ENCODE measurements at regions not wholly inside any gene's neighbourhood (a gene's known extent, or its start where the extent isn't known, plus 50 kb on each side); places are given as distances from the start of the nearest gene placed in this dataset.
"Not testable (repeated sequence)": the region's sequence is repeated elsewhere in the genome, so short reads cannot be mapped to it uniquely, and the experiment has no call there.

DNA sequence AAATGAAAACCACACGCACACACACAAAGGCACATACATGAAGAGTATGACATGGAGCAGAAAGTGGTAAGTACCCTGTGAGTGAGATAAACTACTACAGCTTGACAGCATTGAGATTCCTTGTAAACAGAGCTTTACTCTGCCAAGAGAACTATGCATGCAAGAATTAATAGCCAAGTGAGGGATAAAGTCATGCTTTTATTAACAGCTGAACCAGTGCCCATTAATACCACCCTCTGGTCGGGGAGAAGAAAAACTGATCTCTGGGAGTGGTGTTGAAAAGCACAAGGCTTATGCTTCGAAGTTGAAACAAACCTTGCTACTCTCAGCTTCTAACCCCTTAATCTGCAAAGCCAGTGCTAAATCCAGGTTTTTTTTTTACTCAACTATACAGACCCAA, 95.9 kb upstream of the C1QTNF7 start:
- Histone ChIP-seq H3K4me3 (no peak overlapping the region), H3K9me3 (no peaks in the 10 kb centered on the region), H3K36me3 (no peaks in the 10 kb centered on the region), H3K27me3 (no peaks in the 10 kb centered on the region), H3K4me1 (peaks cover 0 to 5% of the 10 kb centered on the region in 2 donors), H3K27ac (no peak overlapping the region)
- intact Hi-C loops (cut with DNase I) = no loop called here
- no peak for TF ChIP-seq CTCF (IDR thresholded peaks at IDR 0.05)
- no peak for DNase-seq (ENCODE audit: low spot score in 2 of 2)

DNA sequence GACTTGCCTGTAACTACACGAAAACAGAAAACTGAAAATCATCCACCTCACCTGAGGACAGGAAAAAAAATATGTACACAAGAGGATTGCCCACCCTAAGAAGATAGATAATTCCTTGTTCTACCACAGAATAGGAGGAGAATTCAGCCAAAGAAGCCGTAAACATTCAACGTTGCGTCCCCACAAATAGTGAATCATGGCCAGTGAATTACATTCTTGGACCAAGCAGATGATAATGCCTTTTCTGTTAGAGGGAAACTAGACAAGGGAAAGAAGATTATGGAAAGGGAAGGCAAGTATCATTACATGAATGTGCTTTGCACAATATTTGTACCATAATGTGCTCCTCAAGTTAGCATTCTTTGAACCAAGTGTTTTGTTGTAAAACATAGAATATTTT, 95.5 kb upstream of the C1QTNF7 start:
- no peaks in the 10 kb centered on the region for H3K27me3 ChIP-seq
- DNase-seq (ENCODE audit: low spot score in 2 of 2) = no peak
- H3K27ac ChIP-seq = no peak overlapping the region
- no peaks in the 10 kb centered on the region for H3K9me3 ChIP-seq
- intact Hi-C loops (cut with DNase I) = no loop called here
- H3K36me3 ChIP-seq = no peaks in the 10 kb centered on the region
- H3K4me1 ChIP-seq = peaks cover 0 to 8% of the 10 kb centered on the region in 2 donors
- no peak for TF ChIP-seq CTCF (IDR thresholded peaks at IDR 0.05)
- no peak overlapping the region for H3K4me3 ChIP-seq

DNA sequence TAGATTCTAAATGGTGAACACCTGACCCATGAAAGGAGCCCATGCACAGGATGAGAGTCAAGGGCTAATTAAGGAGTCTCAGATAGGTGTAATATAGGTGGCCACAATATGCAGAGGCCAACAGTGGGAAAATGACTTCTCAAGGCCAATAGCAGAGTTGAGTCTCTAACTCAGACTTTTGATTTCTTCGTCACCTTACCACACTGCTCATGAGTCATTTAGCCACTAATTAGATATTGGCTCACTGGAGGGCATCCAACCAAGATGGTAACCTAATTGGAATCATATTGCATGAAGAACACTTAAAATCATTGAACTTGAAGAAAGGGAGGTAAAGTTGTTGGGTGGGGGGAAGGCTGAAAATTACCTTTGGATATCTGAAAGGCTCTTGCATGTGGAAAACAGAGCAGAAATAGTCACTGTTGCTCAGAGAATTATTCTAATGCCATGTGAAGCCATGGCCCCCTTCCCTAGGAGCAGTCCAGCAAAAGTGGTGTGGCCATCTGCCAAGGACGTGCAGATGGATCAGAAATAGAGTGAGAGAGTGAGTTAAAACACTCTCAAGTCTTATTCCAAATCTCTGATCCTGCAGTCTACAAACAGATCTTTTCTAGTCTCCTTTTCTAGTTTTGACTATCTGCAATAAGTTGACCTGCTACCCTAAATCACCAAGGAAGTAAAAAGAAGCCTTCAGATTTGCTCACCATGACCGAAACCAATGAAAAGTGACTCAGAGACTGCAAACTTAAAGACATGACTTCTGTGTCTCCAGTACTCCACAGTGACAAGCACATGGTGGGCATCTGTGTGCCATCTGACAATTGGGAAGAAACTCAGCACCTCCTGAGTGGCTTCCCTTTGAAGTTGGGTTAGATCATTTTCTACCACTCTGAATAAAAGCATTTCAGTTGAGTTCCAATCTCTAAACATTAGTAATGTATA, 93.9 kb upstream of the C1QTNF7 start:
- H3K4me1 ChIP-seq = peaks cover 0 to 12% of the 10 kb centered on the region in 2 donors
- DNase-seq (ENCODE audit: low spot score in 2 of 2) = no peak
- no peaks in the 10 kb centered on the region for H3K36me3 ChIP-seq
- no peaks in the 10 kb centered on the region for H3K27me3 ChIP-seq
- no peak overlapping the region for H3K4me3 ChIP-seq
- H3K9me3 ChIP-seq = no peaks in the 10 kb centered on the region
- intact Hi-C loops (cut with DNase I) = no loop called here
- H3K27ac ChIP-seq = no peak overlapping the region
- TF ChIP-seq CTCF (IDR thresholded peaks at IDR 0.05) = no peak

DNA sequence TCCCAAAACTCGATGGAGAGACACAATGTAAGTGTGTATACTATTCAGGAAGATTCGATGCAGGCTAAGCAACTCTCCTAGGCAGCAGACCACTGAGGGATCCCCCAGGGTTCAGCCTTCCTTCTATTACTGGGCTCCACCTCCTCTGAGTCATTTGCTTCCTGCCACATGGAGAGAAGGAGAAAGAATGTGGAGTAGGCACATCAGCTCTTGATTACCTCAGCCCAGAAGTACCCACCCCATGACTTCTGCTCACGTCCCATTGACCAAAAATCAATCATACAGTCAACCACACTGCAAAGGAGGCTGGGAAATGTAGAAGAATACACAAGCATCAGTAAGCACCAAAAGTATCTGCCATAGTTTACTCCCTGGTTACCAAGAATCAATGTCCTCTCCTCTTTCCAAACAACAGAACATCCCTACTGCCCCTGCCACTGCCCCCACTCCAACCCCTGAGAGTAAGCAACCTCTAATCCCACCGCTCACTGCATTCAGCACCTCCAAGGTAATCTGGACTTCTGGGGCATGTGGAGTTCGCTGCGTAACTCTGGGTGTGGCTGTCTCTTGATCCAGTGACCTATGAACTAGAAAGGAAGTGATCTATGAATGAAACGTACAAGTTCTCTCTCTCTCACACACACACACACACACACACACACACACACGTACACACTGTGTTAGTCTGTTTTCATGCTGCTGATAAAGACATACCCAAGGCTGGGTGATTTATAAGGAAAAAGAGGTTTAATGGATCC, 91.2 kb upstream of the C1QTNF7 start:
- Histone ChIP-seq H3K4me3 (no peak overlapping the region), H3K27me3 (no peaks in the 10 kb centered on the region), H3K36me3 (no peaks in the 10 kb centered on the region), H3K4me1 (peaks cover 0 to 14% of the 10 kb centered on the region in 2 donors), H3K9me3 (no peaks in the 10 kb centered on the region), H3K27ac (no peak overlapping the region)
- DNase-seq (ENCODE audit: low spot score in 2 of 2) = no peak
- no peak for TF ChIP-seq CTCF (IDR thresholded peaks at IDR 0.05)
- intact Hi-C loops (cut with DNase I) = no loop called here

- H3K27ac ChIP-seq; H3K9me3 ChIP-seq; H3K4me3 ChIP-seq; DNase-seq (ENCODE audit: low spot score in 2 of 2); H3K36me3 ChIP-seq; H3K27me3 ChIP-seq; intact Hi-C loops (cut with DNase I): not testable (repeated sequence)
- peaks cover 0 to 20% of the 10 kb centered on the region in 2 donors for H3K4me1 ChIP-seq
These were observed 90.6 kb upstream of the C1QTNF7 start for GRCh38 chr4:15337168-15337657.

DNA sequence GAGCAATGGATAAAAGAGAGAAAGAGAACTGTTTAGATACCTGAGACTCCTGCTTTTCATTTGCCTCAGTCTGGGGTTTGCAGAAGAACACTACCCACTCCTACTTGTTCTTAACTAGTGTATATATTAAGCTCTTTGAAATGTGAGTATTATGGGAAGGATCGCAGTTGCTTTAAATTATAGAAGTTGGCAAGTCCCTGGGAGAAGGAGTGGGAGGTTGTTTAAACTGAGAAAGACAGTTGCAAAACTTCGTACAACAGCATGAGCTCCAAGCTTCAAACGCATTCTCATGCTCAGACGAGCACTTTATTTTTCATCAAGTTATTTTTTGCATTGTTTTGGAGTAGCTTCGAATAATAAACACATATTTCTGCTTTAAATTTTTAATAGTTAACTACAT, 88.1 kb upstream of the C1QTNF7 start:
- Histone ChIP-seq H3K27me3 (no peaks in the 10 kb centered on the region), H3K9me3 (no peaks in the 10 kb centered on the region), H3K4me3 (peak overlapping the region in 1 of 2 donors; percentile 51), H3K27ac (peak overlapping the region in 1 of 2 donors; percentile 24), H3K4me1 (peaks cover 0 to 25% of the 10 kb centered on the region in 2 donors), H3K36me3 (no peaks in the 10 kb centered on the region)
- intact Hi-C loops (cut with DNase I) = loop anchor here (5.0 kb wide), 1 partner anchor 118 kb away; no protein-coding TSS in a partner anchor
- no peak for DNase-seq (ENCODE audit: low spot score in 2 of 2)
- TF ChIP-seq CTCF (IDR thresholded peaks at IDR 0.05) = no peak

All from ascending aorta (tissue), 2 donors.